BE2C (cell line): ENCODE measurements at regions not wholly inside any gene's neighbourhood (a gene's known extent, or its start where the extent isn't known, plus 50 kb on each side); places are given as distances from the start of the nearest gene placed in this dataset.
"Not testable (repeated sequence)": the region's sequence is repeated elsewhere in the genome, so short reads cannot be mapped to it uniquely, and the experiment has no call there.

Experiments used
- DNase-seq: peaks from one replicate; pipeline ENCODE4 v3.0.0-alpha.2; 2020
- H3K27me3 ChIP-seq: fragments of 250-450 bp; sonication (Bioruptor Pico); 2 replicates; pipeline ENCODE4 v1.5.1; 2020; ENCODE audit warnings: mild to moderate bottlenecking
- H3K36me3 ChIP-seq: fragments of 250-450 bp; sonication (Bioruptor Pico); 2 replicates; pipeline ENCODE4 v1.5.1; 2020; ENCODE audit warnings: mild to moderate bottlenecking
- H3K4me1 ChIP-seq: fragments of 250-450 bp; sonication (Bioruptor Pico); 2 replicates; pipeline ENCODE4 v1.5.1; 2020
- H3K4me3 ChIP-seq: 2 replicates; pipeline ENCODE4 v1.5.1; 2011; ENCODE audit warnings: low read depth, low read length
- H3K9me3 ChIP-seq: fragments of 250-450 bp; sonication (Bioruptor Pico); 2 replicates; pipeline ENCODE4 v1.5.1; 2020
- CTCF ChIP-seq: IDR thresholded peaks from 2 replicates; pipeline ENCODE4 v1.5.1; 2012; ENCODE audit warnings: mild to moderate bottlenecking, low read depth, low read length

DNA sequence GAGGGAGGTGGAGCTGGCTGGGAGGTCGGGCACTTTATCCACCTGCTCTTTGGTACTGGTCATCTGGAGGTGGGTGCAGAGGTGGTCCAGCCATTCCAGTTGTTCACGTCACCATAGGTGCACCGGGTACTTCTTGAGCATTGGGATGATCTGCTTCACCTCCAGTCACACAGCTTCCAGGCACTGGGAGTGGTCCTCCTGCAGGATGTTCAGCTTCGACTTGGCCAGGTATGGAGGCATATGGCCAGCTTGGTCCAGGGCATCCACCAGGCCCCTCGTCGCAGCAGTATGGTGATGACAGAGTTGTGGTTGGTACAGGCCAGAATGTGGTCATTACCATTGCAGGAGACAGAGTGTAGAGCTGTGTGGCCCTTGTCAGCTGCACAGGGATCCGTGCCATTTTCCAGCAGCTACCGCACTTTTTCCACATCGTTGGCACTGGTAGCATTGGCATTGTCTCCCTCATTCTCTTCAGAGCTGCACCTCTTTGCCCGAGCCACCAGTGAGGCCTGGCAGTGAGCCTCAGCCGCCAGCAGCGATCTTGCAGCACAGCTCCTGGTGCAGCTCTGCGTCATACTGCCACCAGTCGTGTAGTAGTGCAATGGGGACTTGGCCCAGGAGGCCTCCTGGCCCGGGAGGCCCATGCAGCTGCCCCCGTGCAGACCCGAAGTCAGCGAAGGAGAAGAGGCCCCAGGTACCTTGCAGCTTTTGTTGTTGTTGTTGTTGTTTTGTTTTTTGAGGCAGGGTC, 150.9 kb downstream of the ZNF22 start:
- Histone ChIP-seq H3K4me1 (no peaks in the 10 kb centered on the region), H3K9me3 (no peaks in the 10 kb centered on the region), H3K36me3 (no peaks in the 10 kb centered on the region), H3K4me3 (no peak overlapping the region), H3K27me3 (no peaks in the 10 kb centered on the region)
- TF ChIP-seq CTCF: no peak
- DNase-seq: no peak

DNA sequence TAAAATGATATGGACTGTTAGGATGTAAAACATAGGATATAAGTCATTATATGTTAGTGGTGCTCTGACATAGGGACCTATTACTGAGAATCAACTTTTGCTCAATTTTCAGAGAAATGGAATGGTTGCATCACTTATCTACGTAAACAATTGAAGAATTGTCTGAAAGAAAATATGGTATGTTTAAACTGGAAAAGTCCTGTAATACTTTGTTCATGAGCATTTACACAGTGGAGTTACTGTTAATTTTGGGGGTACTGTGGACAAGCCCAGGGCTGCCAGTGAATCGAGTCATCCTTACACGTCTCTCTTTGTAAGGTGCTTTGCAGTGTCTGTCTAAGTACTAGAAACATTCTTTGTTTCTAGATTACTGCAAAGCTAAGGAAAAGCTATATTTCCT, 152.0 kb downstream of the ZNF22 start:
- DNase-seq: no peak
- H3K27me3 ChIP-seq: no peaks in the 10 kb centered on the region
- no peaks in the 10 kb centered on the region for H3K9me3 ChIP-seq
- no peaks in the 10 kb centered on the region for H3K4me1 ChIP-seq
- no peak overlapping the region for H3K4me3 ChIP-seq
- TF ChIP-seq CTCF: no peak
- H3K36me3 ChIP-seq: no peaks in the 10 kb centered on the region

- no peaks in the 10 kb centered on the region for H3K36me3 ChIP-seq
- no peak for TF ChIP-seq CTCF
These were observed 153.8 kb downstream of the ZNF22 start for GRCh38 chr10:45154502-45154901.

DNA sequence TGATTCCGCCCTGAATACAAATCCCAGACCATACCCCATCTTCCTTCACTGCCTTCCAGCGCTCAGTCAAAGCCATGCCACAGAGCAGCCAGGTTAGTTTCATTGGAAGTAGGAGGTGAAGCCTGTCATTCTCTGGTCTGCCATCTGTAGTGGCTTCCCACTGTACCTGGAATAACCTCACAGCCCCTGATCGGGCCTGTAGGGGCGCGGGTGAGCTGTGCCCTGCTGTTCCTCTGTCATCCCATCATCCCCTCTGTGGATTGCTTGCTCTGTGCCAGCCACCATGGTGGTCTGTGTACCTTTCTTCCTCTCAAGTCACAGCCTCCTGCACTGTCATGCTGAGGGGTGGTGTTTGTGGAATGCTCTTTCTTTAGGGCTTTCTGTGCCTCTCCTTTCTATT, 155.1 kb downstream of the ZNF22 start:
- Histone ChIP-seq H3K27me3 (no peaks in the 10 kb centered on the region), H3K36me3 (no peaks in the 10 kb centered on the region), H3K4me3 (no peak overlapping the region), H3K4me1 (no peaks in the 10 kb centered on the region), H3K9me3 (no peaks in the 10 kb centered on the region)
- TF ChIP-seq CTCF: 0 out of 2 replicates have a peak, but pooled peaks have one; percentile 2
- DNase-seq: no peak

More at GRCh38 chr10:45154502-45154901, 153.8 kb downstream of the ZNF22 start:
- DNase-seq: no peak
- H3K4me1 ChIP-seq: no peaks in the 10 kb centered on the region
- H3K9me3 ChIP-seq: no peaks in the 10 kb centered on the region
- no peaks in the 10 kb centered on the region for H3K27me3 ChIP-seq
- no peak overlapping the region for H3K4me3 ChIP-seq

GRCh38 chr10:45160271-45160670, 155.1 kb downstream of the OR13A1 start:
- DNase-seq: no peak
- Histone ChIP-seq H3K9me3 (no peaks in the 10 kb centered on the region), H3K27me3 (no peaks in the 10 kb centered on the region), H3K36me3 (no peaks in the 10 kb centered on the region), H3K4me1 (no peaks in the 10 kb centered on the region), H3K4me3 (no peak overlapping the region)
- no peak for TF ChIP-seq CTCF

- Histone ChIP-seq H3K27me3 (no peaks in the 10 kb centered on the region), H3K4me3 (no peak overlapping the region), H3K36me3 (no peaks in the 10 kb centered on the region), H3K9me3 (no peaks in the 10 kb centered on the region), H3K4me1 (no peaks in the 10 kb centered on the region)
- DNase-seq: no peak
- no peak for TF ChIP-seq CTCF
These were observed 152.0 kb downstream of the OR13A1 start for GRCh38 chr10:45163315-45163975.

DNA sequence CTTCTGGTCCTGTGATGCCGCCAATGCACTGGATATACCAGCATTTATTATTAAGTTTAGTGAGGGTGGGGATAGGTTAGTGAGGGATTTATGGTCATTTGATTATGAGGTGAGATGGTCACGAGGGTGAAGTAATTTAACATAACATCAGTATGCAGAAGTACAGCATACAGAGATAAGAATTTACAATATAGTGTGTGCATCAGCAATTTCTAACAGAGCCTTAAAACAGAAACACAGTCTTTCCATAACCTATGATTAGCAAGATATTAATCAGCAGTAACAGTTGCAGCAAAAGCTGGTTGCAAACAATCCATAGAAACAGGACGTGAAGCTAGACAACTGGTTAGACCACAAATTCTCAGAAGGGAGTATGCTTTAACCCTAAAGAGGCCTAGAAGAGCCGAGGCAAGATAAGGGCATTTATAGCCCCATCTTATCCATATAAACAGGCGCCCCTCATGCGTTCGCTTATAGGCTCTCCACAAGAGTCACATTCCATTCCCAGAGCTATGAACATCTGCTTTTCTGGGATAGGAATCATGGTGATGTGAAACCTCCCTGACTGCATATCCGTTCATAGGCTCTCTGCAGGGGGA, 139.8 kb downstream of the OR13A1 start:
- H3K36me3 ChIP-seq, DNase-seq, H3K9me3 ChIP-seq, H3K4me1 ChIP-seq, H3K4me3 ChIP-seq, H3K27me3 ChIP-seq: not testable (repeated sequence)
